ENCODE measurements at regions not wholly inside any gene's neighbourhood (a gene's known extent, or its start where the extent isn't known, plus 50 kb on each side); places are given as distances from the start of the nearest gene placed in this dataset.
A peak's percentile ranks its signal among the peaks of the same experiment; 100 is the strongest.

- Histone ChIP-seq H3K27ac (peak overlapping the region; percentile 86), H3K27me3 (ENCODE audit: insufficient read depth in 3 of 3, low read length in 2 of 3) (no peaks in the 10 kb centered on the region)
Observed at GRCh38 chr6:43953256-43953655, 174.0 kb downstream of the MRPL14 start.

GRCh38 chr6:43952746-43953145 lies 174.5 kb downstream of the MRPL14 start:
- Histone ChIP-seq H3K27me3 (ENCODE audit: insufficient read depth in 3 of 3, low read length in 2 of 3) (no peaks in the 10 kb centered on the region), H3K9me3 (no peaks in the 10 kb centered on the region), H3K4me1 (peaks cover 22% of the 10 kb centered on the region), H3K36me3 (ENCODE audit: insufficient read depth in 1 of 2, low read depth in 1 of 2) (no peaks in the 10 kb centered on the region), H3K27ac (peak overlapping the region; percentile 86), H3K4me3 (no peak overlapping the region)
- TF ChIP-seq CTCF (IDR thresholded peaks at IDR 0.05), result peak; percentile 8
- WGBS, 3 donors, result 58 to 83% (median 73%) methylated on average over 1 of the region's 1 CpG
- DNase-seq (peak in 1 of 2 donors; percentile 52), ATAC-seq (no peak)
- intact Hi-C loops (cut with DNase I), result loop anchor here (2.0 to 10.0 kb wide), 5 partner anchors 95 to 288 kb away; partner anchors contain the start of gene VEGFA (in 1 of the 2)

More at GRCh38 chr6:43953256-43953655, 174.0 kb downstream of the MRPL14 start:
- Histone ChIP-seq H3K36me3 (ENCODE audit: insufficient read depth in 1 of 2, low read depth in 1 of 2) (no peaks in the 10 kb centered on the region), H3K9me3 (no peaks in the 10 kb centered on the region), H3K4me3 (no peak overlapping the region), H3K4me1 (peaks cover 22% of the 10 kb centered on the region)
- DNase-seq, result no peak
- 56 to 63% (median 60%) methylated on average over 2 of the region's 2 CpGs for WGBS, 3 donors
- intact Hi-C loops (cut with DNase I), result loop anchor here (2.0 to 10.0 kb wide), 5 partner anchors 96 to 288 kb away; partner anchors contain the start of gene VEGFA (in 1 of the 2)
- TF ChIP-seq CTCF (IDR thresholded peaks at IDR 0.05), result no peak
- ATAC-seq, result no peak

- intact Hi-C loops (cut with DNase I), result loop anchor here (2.0 to 10.0 kb wide), 5 partner anchors 95 to 287 kb away; partner anchors contain the start of gene VEGFA (in 1 of the 2)
- WGBS, 3 donors, result 85 to 93% (median 91%) methylated on average over 8 of the region's 8 CpGs
- H3K27me3 ChIP-seq (ENCODE audit: insufficient read depth in 3 of 3, low read length in 2 of 3), result no peaks in the 10 kb centered on the region
Observed at GRCh38 chr6:43951756-43952675, 175.2 kb downstream of the MRPL14 start.

GRCh38 chr6:43951063-43951755 lies 176.0 kb downstream of the MRPL14 start:
- 40 to 47% (median 46%) methylated on average over 5 of the region's 5 CpGs for WGBS, 3 donors

More at GRCh38 chr6:43951756-43952675, 175.2 kb downstream of the MRPL14 start:
- DNase-seq (no peak), ATAC-seq (no peak)
- H3K9me3 ChIP-seq, result no peaks in the 10 kb centered on the region
- no peak overlapping the region for H3K4me3 ChIP-seq
- no peak for TF ChIP-seq CTCF (IDR thresholded peaks at IDR 0.05)
- H3K36me3 ChIP-seq (ENCODE audit: insufficient read depth in 1 of 2, low read depth in 1 of 2), result no peaks in the 10 kb centered on the region
- H3K27ac ChIP-seq, result peak overlapping the region; percentile 86
- H3K4me1 ChIP-seq, result peaks cover 22% of the 10 kb centered on the region

More at GRCh38 chr6:43951063-43951755, 176.0 kb downstream of the MRPL14 start:
- DNase-seq, result peak; percentile 61 to 76
- Histone ChIP-seq H3K4me3 (no peak overlapping the region), H3K4me1 (peaks cover 21% of the 10 kb centered on the region), H3K9me3 (no peaks in the 10 kb centered on the region), H3K27ac (peak overlapping the region; percentile 86), H3K27me3 (ENCODE audit: insufficient read depth in 3 of 3, low read length in 2 of 3) (no peaks in the 10 kb centered on the region), H3K36me3 (ENCODE audit: insufficient read depth in 1 of 2, low read depth in 1 of 2) (no peaks in the 10 kb centered on the region)
- intact Hi-C loops (cut with DNase I), result loop anchor here (5.0 to 10.0 kb wide), 4 partner anchors 94 to 286 kb away; partner anchors contain the start of gene VEGFA (in 1 of the 2)
- peak; percentile 45 for TF ChIP-seq CTCF (IDR thresholded peaks at IDR 0.05)
- ATAC-seq, result peak; percentile 16 to 31 (median 25)
